HG03039 (cell line): ENCODE measurements at regions not wholly inside any gene's neighbourhood (a gene's known extent, or its start where the extent isn't known, plus 50 kb on each side); places are given as distances from the start of the nearest gene placed in this dataset.

Experiments used
- ATAC-seq: cut with Tn5 transposase; IDR thresholded peaks from one replicate; pipeline ENCODE4 v1.9.1; 2021; ENCODE audit warnings: mild to moderate bottlenecking, moderate library complexity; ENCODE audit not compliant: unreplicated experiment

GRCh38 chr3:195004512-195005250 lies 266.3 kb downstream of the XXYLT1 start:
- ATAC-seq = no peak

- ATAC-seq = no peak
Measured at GRCh38 chr3:195005251-195005620, 265.7 kb downstream of the XXYLT1 start.

GRCh38 chr3:195005759-195006510 lies 265.0 kb downstream of the XXYLT1 start:
- ATAC-seq = no peak

GRCh38 chr3:195007151-195007550 lies 263.8 kb downstream of the XXYLT1 start:
- no peak for ATAC-seq

GRCh38 chr3:195007766-195008165 lies 263.2 kb downstream of the XXYLT1 start:
- no peak for ATAC-seq

GRCh38 chr3:195008816-195009215 lies 262.1 kb downstream of the XXYLT1 start:
- no peak for ATAC-seq

- no peak for ATAC-seq
Measured at GRCh38 chr3:195009616-195010015, 261.3 kb downstream of the XXYLT1 start.

- no peak for ATAC-seq
Measured at GRCh38 chr3:195010551-195011100, 260.3 kb downstream of the XXYLT1 start.

GRCh38 chr3:195011231-195011834 lies 259.6 kb downstream of the XXYLT1 start:
- ATAC-seq = no peak

GRCh38 chr3:195012100-195012499 lies 258.9 kb downstream of the XXYLT1 start:
- no peak for ATAC-seq

GRCh38 chr3:195012571-195012970 lies 258.4 kb downstream of the XXYLT1 start:
- ATAC-seq = no peak

GRCh38 chr3:195013411-195014361 lies 257.3 kb downstream of the XXYLT1 start:
- no peak for ATAC-seq

GRCh38 chr3:195015021-195015420 lies 255.9 kb downstream of the XXYLT1 start:
- no peak for ATAC-seq

- ATAC-seq = no peak
Measured at GRCh38 chr3:195017151-195017550, 253.8 kb downstream of the XXYLT1 start.
